ENCODE measurements at regions not wholly inside any gene's neighbourhood (a gene's known extent, or its start where the extent isn't known, plus 50 kb on each side); places are given as distances from the start of the nearest gene placed in this dataset.

- TF ChIP-seq, protein P1, sequence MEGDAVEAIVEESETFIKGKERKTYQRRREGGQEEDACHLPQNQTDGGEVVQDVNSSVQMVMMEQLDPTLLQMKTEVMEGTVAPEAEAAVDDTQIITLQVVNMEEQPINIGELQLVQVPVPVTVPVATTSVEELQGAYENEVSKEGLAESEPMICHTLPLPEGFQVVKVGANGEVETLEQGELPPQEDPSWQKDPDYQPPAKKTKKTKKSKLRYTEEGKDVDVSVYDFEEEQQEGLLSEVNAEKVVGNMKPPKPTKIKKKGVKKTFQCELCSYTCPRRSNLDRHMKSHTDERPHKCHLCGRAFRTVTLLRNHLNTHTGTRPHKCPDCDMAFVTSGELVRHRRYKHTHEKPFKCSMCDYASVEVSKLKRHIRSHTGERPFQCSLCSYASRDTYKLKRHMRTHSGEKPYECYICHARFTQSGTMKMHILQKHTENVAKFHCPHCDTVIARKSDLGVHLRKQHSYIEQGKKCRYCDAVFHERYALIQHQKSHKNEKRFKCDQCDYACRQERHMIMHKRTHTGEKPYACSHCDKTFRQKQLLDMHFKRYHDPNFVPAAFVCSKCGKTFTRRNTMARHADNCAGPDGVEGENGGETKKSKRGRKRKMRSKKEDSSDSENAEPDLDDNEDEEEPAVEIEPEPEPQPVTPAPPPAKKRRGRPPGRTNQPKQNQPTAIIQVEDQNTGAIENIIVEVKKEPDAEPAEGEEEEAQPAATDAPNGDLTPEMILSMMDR (IDR thresholded peaks at IDR 0.05; ENCODE audit: insufficient read depth, low read depth, low read length): no peak
- TF ChIP-seq EZH2 (IDR thresholded peaks at IDR 0.05; ENCODE audit: insufficient read depth, low read length): no peak
Observed at GRCh38 chr6:140775061-140775460, 1357.7 kb upstream of the GJE1 start.
